HepG2 (cell line): ENCODE measurements at regions not wholly inside any gene's neighbourhood (a gene's known extent, or its start where the extent isn't known, plus 50 kb on each side); places are given as distances from the start of the nearest gene placed in this dataset.

Source experiments
- ATAC-seq: fragments of 200-7000 bp; cut with Tn5 transposase; 3 replicates; pipeline ENCODE4 v1.9.1; 2020; ENCODE audit warnings: mild to moderate bottlenecking, moderate library complexity
- BruUV-seq: library from RNA; stranded (reverse); fragments of 400-500 nt; replicated peaks from 2 replicates; lab custom pipeline; 2021; lab: Mats Ljungman, UMichigan
- CTCF ChIA-PET: fragments of 300-600 bp; formaldehyde crosslinking; extraction: SDS; loops from one replicate; lab custom pipeline; 2021; ENCODE audit warnings: low total read pairs, inconsistent platforms, low intra/inter-chr PET ratio; lab: Yijun Ruan, JAX
- POLR2A ChIA-PET: fragments of 350-600 bp; sonication (Branson Sonifier 250); formaldehyde crosslinking; loops from one replicate; lab custom pipeline; 2020; ENCODE audit warnings: antibody characterized with exemption, inconsistent platforms; lab: Yijun Ruan, JAX
- DNase-seq: peaks from one replicate; pipeline ENCODE4 v3.0.0-alpha.2; 2015; ENCODE audit warnings: low spot score
- FAIRE-seq: peaks from 3 replicates; lab custom pipeline; 2011; peaks lifted over from hg19 to GRCh38; lab: Jason Lieb, UNC
- H2AFZ ChIP-seq: one replicate; pipeline ENCODE4 v1.6.1; 2011; ENCODE audit warnings: low read length, inconsistent platforms
- H3K27ac ChIP-seq: fragments of 300-600 bp; 3 replicates; pipeline ENCODE4 v1.8.0; 2011; ENCODE audit warnings: mixed run types, mild to moderate bottlenecking, mixed read lengths, low read length, inconsistent platforms; ENCODE audit not compliant: insufficient read depth; ENCODE audit errors: extremely low read length
- H3K27me3 ChIP-seq, 2 experiments: fragments of 200-600 bp in 1 of 2; 2 replicates in 1 of 2; 3 replicates in 1 of 2; pipeline versions ENCODE4 v1.6.0 to v1.8.0; 2011; ENCODE audit warnings: low read length in 2 of 2, mild to moderate bottlenecking in 2 of 2, moderate library complexity in 2 of 2, inconsistent platforms in 1 of 2; ENCODE audit not compliant: insufficient read depth in 2 of 2, control insufficient read depth in 1 of 2
- H3K36me3 ChIP-seq, 2 experiments: fragments of 200-600 bp in 1 of 2; replicated peaks in 1 of 2; 2 replicates in 1 of 2; 3 replicates in 1 of 2; pipeline versions ENCODE4 v1.5.1 to v1.8.0; 2011; ENCODE audit warnings: low read length in 2 of 2, inconsistent platforms in 1 of 2; ENCODE audit not compliant: insufficient read depth in 2 of 2, control insufficient read depth in 1 of 2
- H3K4me1 ChIP-seq: 2 replicates; pipeline ENCODE4 v1.5.1; 2012; ENCODE audit warnings: low read length, inconsistent platforms; ENCODE audit not compliant: insufficient read depth
- H3K4me2 ChIP-seq: 2 replicates; pipeline ENCODE4 v1.6.0; 2011; ENCODE audit warnings: low read depth, low read length, inconsistent platforms
- H3K4me3 ChIP-seq, 3 experiments: fragments of 200-600 bp in 1 of 3; sonication (generic), shearing (Covaris generic) in 1 of 3; replicated peaks in 1 of 3; 2 replicates each; pipeline ENCODE4 v1.5.1; 2011 to 2016; ENCODE audit warnings: low read length in 3 of 3, inconsistent platforms in 2 of 3, low read depth in 2 of 3, mild to moderate bottlenecking in 2 of 3, control low read depth in 1 of 3, mixed read lengths in 1 of 3; ENCODE audit not compliant: insufficient read depth in 1 of 3
- H3K79me2 ChIP-seq: one replicate; pipeline ENCODE4 v1.6.1; 2011; ENCODE audit warnings: low read length, inconsistent platforms; ENCODE audit not compliant: insufficient read depth
- H3K9ac ChIP-seq: 2 replicates; pipeline ENCODE4 v1.6.0; 2011; ENCODE audit warnings: mild to moderate bottlenecking, low read depth, low read length, inconsistent platforms; ENCODE audit not compliant: insufficient read depth
- H3K9me3 ChIP-seq: 2 replicates; pipeline ENCODE4 v1.5.1; 2012; ENCODE audit warnings: mild to moderate bottlenecking, low read length
- H4K20me1 ChIP-seq: 2 replicates; pipeline ENCODE4 v1.6.0; 2011; ENCODE audit warnings: inconsistent platforms, mild to moderate bottlenecking, low read length, moderate library complexity; ENCODE audit not compliant: insufficient read depth
- NCOA5 ChIP-seq: sonication (generic); formaldehyde crosslinking; IDR thresholded peaks from 2 replicates; pipeline ENCODE4 v1.4.0; 2020; ENCODE audit warnings: missing genetic modification reagents
- NRL ChIP-seq: sonication (generic); formaldehyde crosslinking; IDR thresholded peaks from 2 replicates; pipeline ENCODE4 v1.5.0; 2020; ENCODE audit warnings: missing genetic modification reagents, mild to moderate bottlenecking, moderate library complexity, borderline replicate concordance
- THRA ChIP-seq: sonication (generic); formaldehyde crosslinking; IDR thresholded peaks from 2 replicates; pipeline ENCODE4 v1.4.0; 2020; ENCODE audit warnings: missing genetic modification reagents, borderline replicate concordance
- ZBTB34 ChIP-seq: sonication (generic); formaldehyde crosslinking; IDR thresholded peaks from 2 replicates; pipeline ENCODE4 v1.8.0; 2022; ENCODE audit warnings: mild to moderate bottlenecking, missing genetic modification reagents
- ZMYM3 ChIP-seq: sonication (generic); formaldehyde crosslinking; IDR thresholded peaks from 2 replicates; pipeline ENCODE4 v1.5.1; 2020; ENCODE audit warnings: mild to moderate bottlenecking, missing genetic modification reagents
- ZNF282 ChIP-seq: fragments of 450-650 bp; IDR thresholded peaks from 2 replicates; pipeline ENCODE4 v1.6.1; 2018; ENCODE audit not compliant: partially characterized antibody
- ZNF296 ChIP-seq: sonication (generic); formaldehyde crosslinking; conservative IDR thresholded peaks from 2 replicates; pipeline ENCODE4 v1.5.0; 2020; ENCODE audit warnings: mild to moderate bottlenecking, missing genetic modification reagents
- WGBS: methylation state at CpG from one replicate; pipeline ENCODE4 v1.1.6; 2017; ENCODE audit warnings: low lambda C conversion rate; 5-methylcytosine and 5-hydroxymethylcytosine counted together
- in situ Hi-C: cut with HindIII; loops from 2 replicates; pipeline ENCODE4 v1.10.0; 2017; ENCODE audit warnings: low pct_unique_long_range_greater_than_20kb; ENCODE audit not compliant: extremely low pct_ligation_motif_present
- intact Hi-C: fragments of 100-400 bp; cut with micrococcal nuclease; formaldehyde crosslinking; loops from one replicate; pipeline ENCODE4 v1.10.0; 2022; ENCODE audit not compliant: unreplicated experiment

- intact Hi-C loops (no loop called here), in situ Hi-C loops (no loop called here)
- no peak for TF ChIP-seq THRA (CRISPR knock-in tag)
- TF ChIP-seq ZNF282: no peak
- H3K27me3 ChIP-seq: peaks cover 0 to 21% of the 10 kb centered on the region in 2 experiments; a peak in 2 of 5 replicates
- BruUV-seq: no TSS peak
- no peak overlapping the region for H3K9ac ChIP-seq
- no peaks in the 10 kb centered on the region for H3K36me3 ChIP-seq
- ATAC-seq (no peak), DNase-seq (no peak), FAIRE-seq (no peak)
- CTCF ChIA-PET: no interaction called here
- POLR2A ChIA-PET: no interaction called here
- no peak overlapping the region for H2AFZ ChIP-seq
- no peaks in the 10 kb centered on the region for H3K79me2 ChIP-seq
- H4K20me1 ChIP-seq: no peaks in the 10 kb centered on the region
- H3K27ac ChIP-seq: no peak overlapping the region
- no peak overlapping the region for H3K4me3 ChIP-seq
- H3K9me3 ChIP-seq: no peaks in the 10 kb centered on the region
- H3K4me2 ChIP-seq: no peak overlapping the region
- 63% methylated on average over 6 of the region's 6 CpGs for WGBS
- no peaks in the 10 kb centered on the region for H3K4me1 ChIP-seq
These were observed 154.3 kb downstream of the ICE1 start for GRCh38 chr5:5576744-5577143.

- ATAC-seq (no peak), DNase-seq (no peak), FAIRE-seq (no peak)
- Histone ChIP-seq H3K9me3 (no peaks in the 10 kb centered on the region), H2AFZ (no peak overlapping the region), H3K9ac (no peak overlapping the region), H3K36me3 (no peaks in the 10 kb centered on the region), H3K79me2 (no peaks in the 10 kb centered on the region), H3K4me3 (no peak overlapping the region), H3K27me3 (peaks cover 2 to 26% of the 10 kb centered on the region in 2 experiments; a peak in 3 of 5 replicates), H3K27ac (no peak overlapping the region), H4K20me1 (no peaks in the 10 kb centered on the region), H3K4me2 (no peak overlapping the region), H3K4me1 (no peaks in the 10 kb centered on the region)
- POLR2A ChIA-PET: no interaction called here
- CTCF ChIA-PET: no interaction called here
- intact Hi-C loops: no loop called here
- 30% methylated on average over 2 of the region's 2 CpGs for whole genome bisulfite sequencing
- BruUV-seq: no TSS peak
- in situ Hi-C loops: no loop called here
- TF ChIP-seq ZNF296 (no peak), ZMYM3 (no peak), ZBTB34 (no peak), NRL (no peak), NCOA5 (CRISPR knock-in tag) (no peak)
These were observed 153.0 kb downstream of the ICE1 start for GRCh38 chr5:5575461-5575860.
